CD14-positive monocyte (primary cell): ENCODE measurements at regions not wholly inside any gene's neighbourhood (a gene's known extent, or its start where the extent isn't known, plus 50 kb on each side); places are given as distances from the start of the nearest gene placed in this dataset.

Experiments used
- DNase-seq, 3 donors: peaks; one replicate each; pipeline ENCODE4 v3.0.0-alpha.2; 2011 to 2022
- H2AFZ ChIP-seq: 2 replicates; pipeline ENCODE4 v1.6.0; 2012; ENCODE audit warnings: mild to moderate bottlenecking, low read depth, low read length, inconsistent platforms; ENCODE audit not compliant: insufficient read depth, poor library complexity, severe bottlenecking
- H3K27ac ChIP-seq, 2 donors: 1 replicate in 1 of 2; 2 replicates in 1 of 2; pipeline ENCODE4 v1.5.1; 2012 to 2013; ENCODE audit warnings: low read length in 2 of 2, control low read depth in 1 of 2, inconsistent platforms in 1 of 2, low read depth in 1 of 2, mild to moderate bottlenecking in 1 of 2
- H3K27me3 ChIP-seq, 2 donors: one replicate each; pipeline versions ENCODE4 v1.6.0 to v1.6.1; 2011 to 2013; ENCODE audit warnings: low read length in 2 of 2; ENCODE audit not compliant: control insufficient read depth in 2 of 2, insufficient read depth in 2 of 2
- H3K36me3 ChIP-seq, 2 donors: replicated peaks in 1 of 2; 1 replicate in 1 of 2; 2 replicates in 1 of 2; pipeline versions ENCODE4 v1.5.1 to v1.6.1; 2012 to 2013; ENCODE audit warnings: low read length in 2 of 2, control low read depth in 1 of 2, inconsistent platforms in 1 of 2, mild to moderate bottlenecking in 1 of 2; ENCODE audit not compliant: insufficient read depth in 2 of 2, control insufficient read depth in 1 of 2
- H3K4me1 ChIP-seq, 2 donors: 1 replicate in 1 of 2; 2 replicates in 1 of 2; pipeline versions ENCODE4 v1.5.1 to v1.6.1; 2012 to 2013; ENCODE audit warnings: low read length in 2 of 2, control low read depth in 1 of 2, inconsistent platforms in 1 of 2, mild to moderate bottlenecking in 1 of 2, moderate library complexity in 1 of 2; ENCODE audit not compliant: insufficient read depth in 2 of 2, control insufficient read depth in 1 of 2
- H3K4me2 ChIP-seq: replicated peaks from 2 replicates; pipeline ENCODE3; 2012; ENCODE audit warnings: low read length, moderate library complexity, mild to moderate bottlenecking; ENCODE audit not compliant: poor library complexity, severe bottlenecking; ENCODE audit errors: extremely low read depth
- H3K4me3 ChIP-seq, 3 experiments: fragments of 200-600 bp in 1 of 3; sonication (generic) in 1 of 3; replicated peaks in 1 of 3; 1 replicate in 2 of 3; 2 replicates in 1 of 3; pipeline ENCODE4 v1.5.1; 2011 to 2013; ENCODE audit warnings: low read length in 3 of 3, mild to moderate bottlenecking in 3 of 3, control low read depth in 2 of 3, low read depth in 2 of 3, inconsistent platforms in 1 of 3, moderate library complexity in 1 of 3
- H3K79me2 ChIP-seq: 2 replicates; pipeline ENCODE4 v1.6.0; 2012; ENCODE audit warnings: mild to moderate bottlenecking, control low read depth, inconsistent platforms, low read length, moderate library complexity; ENCODE audit not compliant: insufficient read depth
- H3K9ac ChIP-seq: 2 replicates; pipeline ENCODE4 v1.6.0; 2017; ENCODE audit warnings: low read length, mild to moderate bottlenecking; ENCODE audit not compliant: insufficient read depth, poor library complexity, severe bottlenecking
- H3K9me3 ChIP-seq, 2 donors: replicated peaks in 1 of 2; 1 replicate in 1 of 2; 2 replicates in 1 of 2; pipeline versions ENCODE4 v1.5.1 to v1.6.1; 2012 to 2013; ENCODE audit warnings: low read length in 2 of 2, control low read depth in 1 of 2; ENCODE audit not compliant: control insufficient read depth in 1 of 2, insufficient read depth in 1 of 2
- H4K20me1 ChIP-seq: 2 replicates; pipeline ENCODE4 v1.6.0; 2012; ENCODE audit warnings: mild to moderate bottlenecking, low read length, control low read depth, moderate library complexity; ENCODE audit not compliant: insufficient read depth
- H3K27ac Mint-ChIP-seq, 7 donors: one replicate each; pipeline ENCODE4 v1.8.0; 2020; ENCODE audit warnings: mild to moderate bottlenecking in 7 of 7, mixed read lengths in 7 of 7, moderate library complexity in 6 of 7, inconsistent platforms in 2 of 7
- H3K27me3 Mint-ChIP-seq, 3 donors: one replicate each; pipeline ENCODE4 v1.8.0; 2021 to 2022; ENCODE audit warnings: low read depth in 3 of 3, mild to moderate bottlenecking in 3 of 3, mixed read lengths in 3 of 3, moderate library complexity in 3 of 3, inconsistent platforms in 1 of 3
- H3K36me3 Mint-ChIP-seq, 2 donors: one replicate each; pipeline ENCODE4 v1.8.0; 2020; ENCODE audit warnings: mixed read lengths in 2 of 2, inconsistent platforms in 1 of 2, mild to moderate bottlenecking in 1 of 2
- H3K4me1 Mint-ChIP-seq: one replicate; pipeline ENCODE4 v1.8.0; 2020; ENCODE audit warnings: mild to moderate bottlenecking, mixed read lengths
- H3K4me3 Mint-ChIP-seq, 2 donors: one replicate each; pipeline ENCODE4 v1.8.0; 2020; ENCODE audit warnings: mild to moderate bottlenecking in 2 of 2, mixed read lengths in 2 of 2, moderate library complexity in 1 of 2
- H3K9me3 Mint-ChIP-seq, 7 donors: one replicate each; pipeline ENCODE4 v1.8.0; 2020 to 2022; ENCODE audit warnings: mixed read lengths in 7 of 7, mild to moderate bottlenecking in 6 of 7, moderate library complexity in 6 of 7, inconsistent platforms in 2 of 7
- CTCF ChIP-seq: fragments of 200-600 bp; IDR thresholded peaks from one replicate; pipeline ENCODE4 v1.8.0; 2022; ENCODE audit warnings: antibody characterized with exemption, mild to moderate bottlenecking
- WGBS: methylation state at CpG from one replicate; pipeline ENCODE4 v1.1.5; 2013; ENCODE audit warnings: missing lambda C conversion rate; ENCODE audit not compliant: insufficient coverage; 5-methylcytosine and 5-hydroxymethylcytosine counted together
- intact Hi-C, 2 donors: fragments of 100-400 bp; cut with micrococcal nuclease; formaldehyde crosslinking; loops; one replicate each; pipeline versions ENCODE4 v1.15.0 to v1.15.1; 2023

GRCh38 chr7:73954181-73954580 lies 73.8 kb upstream of the ELN start:
- 81% methylated on average over 2 of the region's 3 CpGs for WGBS
- peaks cover 9% of the 10 kb centered on the region for H3K4me1 Mint-ChIP-seq
- no peak overlapping the region for H3K4me2 ChIP-seq
- no peak overlapping the region for H3K4me3 ChIP-seq
- no peaks in the 10 kb centered on the region for H3K36me3 ChIP-seq
- no peak overlapping the region for H3K4me3 Mint-ChIP-seq
- H3K27ac ChIP-seq: no peak overlapping the region
- H3K9ac ChIP-seq: no peak overlapping the region
- intact Hi-C loops: loop anchor here in 1 of 2 donors (10.0 kb wide), 1 partner anchor 59 kb away; no protein-coding TSS in a partner anchor
- peaks cover 1 to 5% (median 2%) of the 10 kb centered on the region in 7 donors for H3K9me3 Mint-ChIP-seq
- no peaks in the 10 kb centered on the region for H3K36me3 Mint-ChIP-seq
- H3K4me1 ChIP-seq: peaks cover 4 to 8% of the 10 kb centered on the region in 2 donors
- no peaks in the 10 kb centered on the region for H3K27me3 ChIP-seq
- H3K79me2 ChIP-seq: no peaks in the 10 kb centered on the region
- no peaks in the 10 kb centered on the region for H4K20me1 ChIP-seq
- no peaks in the 10 kb centered on the region for H3K9me3 ChIP-seq
- H3K27me3 Mint-ChIP-seq: peaks cover 4 to 8% (median 7%) of the 10 kb centered on the region in 3 donors
- no peak for DNase-seq
- no peak for TF ChIP-seq CTCF
- H2AFZ ChIP-seq: no peak overlapping the region
- no peak overlapping the region for H3K27ac Mint-ChIP-seq

- H4K20me1 ChIP-seq: no peaks in the 10 kb centered on the region
- no peak for DNase-seq
- no peak overlapping the region for H3K27ac Mint-ChIP-seq
- H3K4me1 ChIP-seq: peaks cover 4 to 8% of the 10 kb centered on the region in 2 donors
- H3K4me2 ChIP-seq: no peak overlapping the region
- H3K9ac ChIP-seq: no peak overlapping the region
- no peak overlapping the region for H3K4me3 ChIP-seq
- peaks cover 4 to 7% (median 7%) of the 10 kb centered on the region in 3 donors for H3K27me3 Mint-ChIP-seq
- H3K9me3 ChIP-seq: no peaks in the 10 kb centered on the region
- H3K79me2 ChIP-seq: no peaks in the 10 kb centered on the region
- peaks cover 7% of the 10 kb centered on the region for H3K4me1 Mint-ChIP-seq
- H3K27me3 ChIP-seq: no peaks in the 10 kb centered on the region
- TF ChIP-seq CTCF: no peak
- no peak overlapping the region for H3K4me3 Mint-ChIP-seq
- no peaks in the 10 kb centered on the region for H3K36me3 Mint-ChIP-seq
- intact Hi-C loops: loop anchor here in 1 of 2 donors (10.0 kb wide), 1 partner anchor 60 kb away; no protein-coding TSS in a partner anchor
- peaks cover 0 to 3% (median 0%) of the 10 kb centered on the region in 7 donors for H3K9me3 Mint-ChIP-seq
- no peaks in the 10 kb centered on the region for H3K36me3 ChIP-seq
- WGBS: no CpG with 5 or more reads among the region's 2 CpGs
- H2AFZ ChIP-seq: no peak overlapping the region
- H3K27ac ChIP-seq: no peak overlapping the region
These were observed 73.1 kb upstream of the ELN start for GRCh38 chr7:73954861-73955260.
